Adrenal gland (tissue), 9 donors: ENCODE measurements at regions not wholly inside any gene's neighbourhood (a gene's known extent, or its start where the extent isn't known, plus 50 kb on each side); places are given as distances from the start of the nearest gene placed in this dataset.

Experiments
- DNase-seq, 7 donors: peaks; one replicate each; pipeline ENCODE4 v3.0.0-alpha.2; 2019 to 2020
- H3K27ac ChIP-seq, 5 donors: fragments of 200-600 bp; sonication (generic) in 4 of 5; 1 replicate in 3 of 5; 2 replicates in 2 of 5; pipeline versions ENCODE4 v1.5.1 to v1.8.0; 2016 to 2020; ENCODE audit warnings: mild to moderate bottlenecking in 1 of 5
- H3K27me3 ChIP-seq: fragments of 200-600 bp; 2 replicates; pipeline ENCODE4 v1.8.0; 2021
- H3K36me3 ChIP-seq, 2 donors: fragments of 200-600 bp; replicated peaks in 1 of 2; 1 replicate in 1 of 2; 2 replicates in 1 of 2; pipeline versions ENCODE4 v1.5.1 to v1.8.0; 2018 to 2022
- H3K4me1 ChIP-seq, 2 donors: fragments of 200-600 bp; replicated peaks in 1 of 2; 1 replicate in 1 of 2; 2 replicates in 1 of 2; pipeline versions ENCODE4 v1.5.1 to v1.8.0; 2018 to 2021
- H3K4me3 ChIP-seq, 4 donors: fragments of 200-600 bp; sonication (generic) in 3 of 4; one replicate each; pipeline ENCODE4 v1.5.1; 2016 to 2018
- H3K9me3 ChIP-seq, 3 donors: fragments of 200-600 bp; sonication (generic) in 1 of 3; replicated peaks in 1 of 3; 1 replicate in 2 of 3; 2 replicates in 1 of 3; pipeline versions ENCODE4 v1.5.1 to v1.8.0; 2016 to 2021
- POLR2A ChIP-seq, 2 donors: fragments of 450-650 bp; IDR thresholded peaks; one replicate each; pipeline ENCODE4 v1.6.1; 2017; ENCODE audit warnings: antibody characterized with exemption in 2 of 2, mild to moderate bottlenecking in 2 of 2, moderate library complexity in 1 of 2
- WGBS, 4 donors: extraction: QIAGEN DNeasy Blood & Tissue Kit in 2 of 4; methylation state at CpG; one replicate each; pipeline versions ENCODE4 v1.1.5 to v1.1.7; 2013 to 2017; 5-methylcytosine and 5-hydroxymethylcytosine counted together
- intact Hi-C, 2 donors: fragments of 100-400 bp; cut with DNase I; formaldehyde crosslinking; loops; one replicate each; pipeline versions ENCODE4 v1.14.1 to v1.15.0; 2022 to 2023
- TF ChIP-seq, protein P1 (sequence below), 6 experiments: fragments of 450-650 bp in 4 of 6; fragments of 200-600 bp in 2 of 6; sonication (generic) in 1 of 6; IDR thresholded peaks; 1 replicate in 5 of 6; 2 replicates in 1 of 6; pipeline versions ENCODE4 v1.5.1 to v1.8.0; 2016 to 2021; ENCODE audit warnings: antibody characterized with exemption in 6 of 6, mild to moderate bottlenecking in 2 of 6, moderate library complexity in 1 of 6
- donor health status: healthy with polysubstance abuse.
- donor health status: Bipolar disorder and iron deficiency.
- donor health status: DM: yes; HTN: yes; CAD: no.
- donor health status: DM: no; HTN: no; CAD: no.
- donor health status: DM: no; HTN: no; CAD: no.

DNA sequence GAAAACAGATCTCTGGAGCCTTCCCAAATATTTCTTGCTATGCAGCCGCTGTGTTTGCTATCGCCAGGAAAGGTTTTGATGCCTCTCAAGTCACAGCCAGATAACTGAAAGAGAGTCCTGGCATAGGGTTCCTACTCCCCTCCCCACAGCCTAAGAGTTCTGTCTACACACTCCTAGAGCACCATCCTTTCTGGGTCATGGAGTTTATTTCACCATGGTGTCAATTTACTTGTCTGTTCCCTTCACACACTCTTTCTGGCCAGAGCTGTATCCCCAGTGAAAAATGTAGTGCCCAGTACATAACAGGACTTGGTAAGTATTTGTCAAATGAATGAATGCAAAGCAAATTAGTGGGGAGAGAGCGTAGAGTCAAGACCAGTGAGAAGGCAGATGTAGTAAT lies 185.3 kb downstream of the HAUS1 start:
- TF ChIP-seq, protein P1, sequence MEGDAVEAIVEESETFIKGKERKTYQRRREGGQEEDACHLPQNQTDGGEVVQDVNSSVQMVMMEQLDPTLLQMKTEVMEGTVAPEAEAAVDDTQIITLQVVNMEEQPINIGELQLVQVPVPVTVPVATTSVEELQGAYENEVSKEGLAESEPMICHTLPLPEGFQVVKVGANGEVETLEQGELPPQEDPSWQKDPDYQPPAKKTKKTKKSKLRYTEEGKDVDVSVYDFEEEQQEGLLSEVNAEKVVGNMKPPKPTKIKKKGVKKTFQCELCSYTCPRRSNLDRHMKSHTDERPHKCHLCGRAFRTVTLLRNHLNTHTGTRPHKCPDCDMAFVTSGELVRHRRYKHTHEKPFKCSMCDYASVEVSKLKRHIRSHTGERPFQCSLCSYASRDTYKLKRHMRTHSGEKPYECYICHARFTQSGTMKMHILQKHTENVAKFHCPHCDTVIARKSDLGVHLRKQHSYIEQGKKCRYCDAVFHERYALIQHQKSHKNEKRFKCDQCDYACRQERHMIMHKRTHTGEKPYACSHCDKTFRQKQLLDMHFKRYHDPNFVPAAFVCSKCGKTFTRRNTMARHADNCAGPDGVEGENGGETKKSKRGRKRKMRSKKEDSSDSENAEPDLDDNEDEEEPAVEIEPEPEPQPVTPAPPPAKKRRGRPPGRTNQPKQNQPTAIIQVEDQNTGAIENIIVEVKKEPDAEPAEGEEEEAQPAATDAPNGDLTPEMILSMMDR (IDR thresholded peaks at IDR 0.05): no peak
- TF ChIP-seq POLR2A (IDR thresholded peaks at IDR 0.05): no peak
- Histone ChIP-seq H3K27me3 (no peaks in the 10 kb centered on the region), H3K36me3 (no peaks in the 10 kb centered on the region), H3K4me1 (no peaks in the 10 kb centered on the region), H3K27ac (no peak overlapping the region), H3K9me3 (no peaks in the 10 kb centered on the region), H3K4me3 (no peak overlapping the region)
- intact Hi-C loops: loop anchor here in 1 of 2 donors (10.0 kb wide), 1 partner anchor 365 kb away; the partner anchor contains the start of gene LOXHD1
- DNase-seq: no peak
- WGBS, 4 donors: 95 to 100% (median 97%) methylated on average over 3 of the region's 3 CpGs

DNA sequence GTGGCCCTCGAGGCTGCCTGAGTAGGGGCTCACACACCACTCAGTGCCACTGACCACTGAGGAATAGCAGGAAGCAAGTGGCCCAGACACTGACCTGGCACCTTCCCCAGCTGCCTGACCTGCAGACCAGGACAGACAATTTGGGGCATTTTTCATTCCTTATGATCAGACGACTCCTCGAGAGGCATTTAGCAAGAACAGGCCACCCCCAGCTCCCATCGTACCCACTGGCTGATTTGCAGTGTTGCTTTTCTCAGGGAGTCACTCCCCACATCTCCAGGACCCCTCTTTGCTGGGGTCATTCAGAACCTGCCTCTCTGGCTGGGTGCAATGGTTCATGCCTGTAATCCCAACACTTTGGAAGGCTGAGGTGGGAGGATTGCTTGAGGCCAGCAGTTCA lies 185.7 kb downstream of the HAUS1 start:
- no peak for TF ChIP-seq POLR2A (IDR thresholded peaks at IDR 0.05)
- TF ChIP-seq, protein P1 (IDR thresholded peaks at IDR 0.05): no peak
- no peak for DNase-seq
- H3K27me3 ChIP-seq: no peaks in the 10 kb centered on the region
- WGBS, 4 donors: 73 to 88% (median 80%) methylated on average over 4 of the region's 4 CpGs
- no peaks in the 10 kb centered on the region for H3K9me3 ChIP-seq
- intact Hi-C loops: loop anchor here in 1 of 2 donors (10.0 kb wide), 1 partner anchor 365 kb away; the partner anchor contains the start of gene LOXHD1
- H3K4me3 ChIP-seq: no peak overlapping the region
- H3K36me3 ChIP-seq: no peaks in the 10 kb centered on the region
- no peak overlapping the region for H3K27ac ChIP-seq
- no peaks in the 10 kb centered on the region for H3K4me1 ChIP-seq

DNA sequence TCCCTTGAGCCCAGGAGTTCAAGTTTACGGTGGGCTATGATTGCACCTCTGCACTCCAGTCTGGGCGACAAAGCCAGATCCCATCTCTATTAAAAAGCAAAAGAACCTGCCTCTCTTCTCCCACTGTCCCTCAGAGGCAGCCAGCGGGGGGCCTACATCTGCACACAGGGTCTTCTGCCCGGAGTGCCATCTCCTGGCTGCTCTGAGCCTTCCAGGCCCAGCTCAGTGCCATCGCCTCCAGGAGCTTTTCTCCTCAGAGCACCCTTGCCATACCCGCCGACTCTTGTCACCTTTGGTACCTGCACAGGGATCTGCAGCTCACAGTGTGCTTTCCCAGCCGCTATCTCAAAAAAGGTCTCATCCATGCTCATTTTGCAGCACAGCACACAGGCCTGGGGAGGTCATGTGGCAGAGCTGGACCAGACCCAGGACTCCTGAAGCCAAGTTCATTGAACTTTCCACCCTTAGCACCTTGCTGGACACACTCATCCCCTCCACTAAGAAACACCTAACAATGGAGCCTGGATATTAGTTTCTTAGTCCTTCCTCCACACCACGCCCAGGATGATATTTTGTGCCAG lies 186.3 kb downstream of the HAUS1 start:
- Histone ChIP-seq H3K36me3 (no peaks in the 10 kb centered on the region), H3K27ac (no peak overlapping the region), H3K27me3 (no peaks in the 10 kb centered on the region), H3K9me3 (no peaks in the 10 kb centered on the region), H3K4me1 (no peaks in the 10 kb centered on the region), H3K4me3 (no peak overlapping the region)
- 81 to 96% (median 90%) methylated on average over 9 of the region's 9 CpGs for WGBS, 4 donors
- no peak for DNase-seq
- intact Hi-C loops: no loop called here
- no peak for TF ChIP-seq POLR2A (IDR thresholded peaks at IDR 0.05)
- TF ChIP-seq, protein P1 (IDR thresholded peaks at IDR 0.05): no peak

DNA sequence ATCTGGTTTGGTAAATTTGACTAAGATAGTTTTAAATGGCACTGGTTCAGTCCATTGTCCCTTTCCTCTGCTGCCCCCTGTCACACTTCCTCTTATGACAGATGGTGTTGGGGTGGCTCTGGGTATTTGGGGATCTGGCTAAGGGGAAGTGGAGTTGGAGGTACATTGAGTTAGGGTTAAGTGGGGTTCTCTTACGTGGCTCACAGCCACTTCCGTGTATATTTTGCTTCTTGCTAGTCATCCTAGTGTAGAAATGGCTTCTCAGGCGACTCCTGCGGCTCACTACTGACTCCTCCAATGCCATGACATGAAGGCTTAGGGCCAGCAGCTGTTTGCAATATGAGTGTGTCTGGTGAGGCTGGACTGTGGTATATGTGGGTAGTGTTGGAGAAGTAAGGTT lies 187.0 kb downstream of the HAUS1 start:
- WGBS, 4 donors: 83 to 89% (median 85%) methylated on average over 4 of the region's 4 CpGs
- intact Hi-C loops: no loop called here

More for the DNA sequence above, 187.0 kb downstream of the HAUS1 start:
- no peak overlapping the region for H3K27ac ChIP-seq
- no peaks in the 10 kb centered on the region for H3K36me3 ChIP-seq
- H3K27me3 ChIP-seq: no peaks in the 10 kb centered on the region
- no peak for DNase-seq
- H3K4me3 ChIP-seq: no peak overlapping the region
- no peaks in the 10 kb centered on the region for H3K9me3 ChIP-seq
- no peaks in the 10 kb centered on the region for H3K4me1 ChIP-seq
- no peak for TF ChIP-seq POLR2A (IDR thresholded peaks at IDR 0.05)
- TF ChIP-seq, protein P1 (IDR thresholded peaks at IDR 0.05): no peak
